DMS79 (cell line): ENCODE measurements at regions not wholly inside any gene's neighbourhood (a gene's known extent, or its start where the extent isn't known, plus 50 kb on each side); places are given as distances from the start of the nearest gene placed in this dataset.

Experiments used
- DNase-seq: peaks from one replicate; lab custom pipeline; 2025; lab: John Stamatoyannopoulos, UW

GRCh38 chr16:64892835-64893785, 228.8 kb downstream of the CDH11 start:
- no peak for DNase-seq

GRCh38 chr16:64889446-64889845, 232.4 kb downstream of the CDH11 start:
- DNase-seq = no peak

- no peak for DNase-seq
Measured at GRCh38 chr16:64887651-64888050, 234.2 kb downstream of the CDH11 start.

GRCh38 chr16:64882078-64882784, 239.6 kb downstream of the CDH11 start:
- DNase-seq = no peak

DNA sequence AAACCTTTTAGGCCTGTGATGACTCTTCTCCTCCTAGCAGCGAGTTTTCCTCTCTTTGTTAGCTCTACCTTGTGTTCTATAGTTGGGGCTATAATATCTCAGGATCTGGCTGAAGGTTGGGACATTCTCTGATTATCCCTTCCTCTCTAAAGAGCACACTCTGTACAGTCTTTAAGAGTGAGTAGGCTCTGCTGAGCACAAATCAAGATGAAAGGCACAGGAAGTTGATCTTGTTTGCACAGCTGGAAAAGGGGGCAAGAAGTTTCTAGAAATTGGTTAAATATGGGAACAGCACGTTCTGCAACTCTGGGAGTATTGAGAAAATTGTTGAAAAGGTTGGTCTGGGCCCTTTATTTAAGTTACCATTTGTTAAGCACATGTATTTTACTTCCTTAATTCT, 240.9 kb downstream of the CDH11 start:
- no peak for DNase-seq

- DNase-seq = no peak
Measured at GRCh38 chr16:64880006-64880405, 241.9 kb downstream of the CDH11 start.

DNA sequence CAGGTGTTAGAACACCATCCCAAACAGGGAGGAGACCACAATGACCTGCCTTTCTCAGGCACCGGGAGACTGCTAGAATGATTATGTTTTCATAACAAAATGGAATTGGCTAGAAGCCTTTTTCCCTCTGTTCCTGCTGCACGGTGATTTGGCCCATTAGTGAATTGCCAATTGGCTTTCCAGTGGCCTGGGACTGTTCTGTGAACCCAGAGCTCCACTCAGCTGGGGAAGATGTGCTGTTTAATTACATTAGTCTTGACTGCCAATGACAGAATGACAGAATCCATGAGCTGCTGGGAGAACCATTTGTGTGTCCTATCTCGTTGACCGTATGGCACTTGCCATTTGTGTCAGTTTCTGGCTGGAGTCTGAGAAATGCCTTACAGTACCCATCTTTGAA, 242.9 kb downstream of the CDH11 start:
- no peak for DNase-seq

DNA sequence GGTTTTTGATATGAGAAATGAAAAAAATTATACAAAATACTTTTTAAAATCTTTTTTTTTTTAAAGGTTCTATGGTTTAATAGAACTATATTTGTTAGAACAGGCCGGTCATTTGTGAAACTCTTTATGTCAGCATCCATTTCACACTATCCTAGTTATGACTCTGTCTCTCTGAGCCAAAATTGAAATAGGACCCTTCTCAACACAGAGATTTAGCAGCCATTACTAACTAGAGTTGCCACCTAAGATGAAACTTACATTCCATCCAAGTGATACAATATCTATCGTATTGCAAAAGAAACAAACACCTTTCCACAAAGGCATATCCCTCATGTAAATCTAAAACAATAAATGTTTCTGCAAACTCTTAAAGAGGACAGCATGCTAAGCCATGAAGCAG, 249.8 kb downstream of the CDH11 start:
- DNase-seq = no peak

GRCh38 chr16:64870859-64871258, 251.0 kb downstream of the CDH11 start:
- no peak for DNase-seq

DNA sequence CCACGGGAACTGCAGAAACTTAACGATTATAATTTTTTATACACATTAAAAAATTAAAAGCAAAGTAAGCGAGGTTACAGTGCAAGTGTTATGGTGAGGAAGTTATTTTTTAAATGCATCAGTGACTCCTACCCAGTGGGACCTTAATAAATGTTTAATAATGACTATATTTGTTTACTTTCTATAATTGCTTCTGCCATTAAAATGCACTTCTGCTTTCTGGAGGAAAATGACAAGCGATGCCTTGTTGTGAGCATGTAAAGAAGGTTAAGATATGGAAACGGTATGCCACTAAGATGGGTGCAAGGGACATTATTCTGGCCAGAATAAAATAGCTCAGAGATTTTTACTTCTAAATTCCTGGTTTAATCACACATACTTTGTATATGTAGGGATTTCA, 252.1 kb downstream of the CDH11 start:
- no peak for DNase-seq

- no peak for DNase-seq
Measured at GRCh38 chr16:64866021-64866420, 255.8 kb downstream of the CDH11 start.

DNA sequence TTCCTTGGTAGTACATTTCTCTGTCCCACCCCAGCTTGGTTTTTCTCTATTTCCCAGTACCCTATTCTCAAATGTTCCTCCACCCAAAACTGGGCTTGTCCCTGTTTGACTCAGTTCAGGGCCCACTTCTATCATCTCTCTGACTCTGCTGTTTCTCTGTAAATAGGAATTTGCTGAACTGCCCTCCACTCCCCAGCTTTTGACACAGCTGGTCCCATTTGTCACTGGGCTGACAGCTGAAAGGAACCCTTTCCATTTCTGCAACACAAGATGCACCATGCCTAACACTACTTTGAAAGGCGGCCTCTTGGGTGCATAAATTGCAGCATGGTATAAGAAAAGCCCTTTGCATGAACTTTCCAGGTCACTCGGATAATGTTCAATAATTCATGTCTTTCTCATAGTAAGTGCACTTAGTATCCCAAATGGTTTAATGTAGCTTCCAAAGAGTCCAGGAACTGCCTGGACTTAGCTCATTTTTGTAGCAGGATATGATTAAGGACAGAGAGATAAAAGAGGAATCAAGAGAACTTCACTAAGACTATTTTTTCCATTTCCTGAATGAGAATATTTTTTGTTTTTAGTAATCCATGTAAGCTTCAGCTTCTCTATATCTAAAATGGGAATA, 256.7 kb downstream of the CDH11 start:
- DNase-seq = no peak

- DNase-seq = no peak
Measured at GRCh38 chr16:64864232-64864809, 257.5 kb downstream of the CDH11 start.

DNA sequence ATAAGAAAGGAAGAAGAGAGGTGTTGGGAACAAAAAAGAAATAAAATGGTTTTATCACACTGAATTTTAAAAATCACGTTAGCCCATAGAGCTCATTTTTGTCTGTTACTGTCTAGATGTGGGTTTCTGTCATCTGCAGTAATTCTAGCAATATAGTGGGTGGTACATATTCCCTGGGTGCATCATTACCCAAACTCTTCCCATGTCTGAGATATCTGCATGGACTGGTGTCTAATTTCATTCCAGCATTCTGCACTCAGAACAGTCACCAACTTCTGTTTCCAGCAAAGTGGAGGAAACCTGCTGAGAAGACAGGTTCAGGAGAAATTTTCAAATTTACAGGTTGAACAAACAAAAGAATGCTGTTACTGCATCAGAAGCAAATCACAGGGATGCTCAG, 263.8 kb downstream of the CDH11 start:
- DNase-seq = no peak

DNA sequence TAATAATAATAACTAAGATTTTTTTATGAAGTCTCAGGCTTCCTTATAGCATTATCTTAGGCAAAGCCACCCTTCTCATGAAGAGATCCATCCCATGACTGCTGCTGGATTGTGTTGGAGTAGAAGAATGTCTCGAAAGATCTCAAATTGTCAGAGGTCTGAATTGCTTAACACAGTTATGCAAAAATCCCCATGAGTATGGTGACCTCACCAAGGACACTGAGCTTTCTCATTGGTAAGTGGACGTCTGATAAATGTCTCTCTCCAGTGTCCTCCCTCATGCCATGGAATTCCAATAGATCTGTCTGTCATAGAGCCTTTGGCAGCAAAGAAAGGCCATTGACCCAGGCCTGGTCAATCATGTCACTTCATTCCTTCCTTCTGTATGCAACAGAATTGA, 264.5 kb downstream of the CDH11 start:
- no peak for DNase-seq

DNA sequence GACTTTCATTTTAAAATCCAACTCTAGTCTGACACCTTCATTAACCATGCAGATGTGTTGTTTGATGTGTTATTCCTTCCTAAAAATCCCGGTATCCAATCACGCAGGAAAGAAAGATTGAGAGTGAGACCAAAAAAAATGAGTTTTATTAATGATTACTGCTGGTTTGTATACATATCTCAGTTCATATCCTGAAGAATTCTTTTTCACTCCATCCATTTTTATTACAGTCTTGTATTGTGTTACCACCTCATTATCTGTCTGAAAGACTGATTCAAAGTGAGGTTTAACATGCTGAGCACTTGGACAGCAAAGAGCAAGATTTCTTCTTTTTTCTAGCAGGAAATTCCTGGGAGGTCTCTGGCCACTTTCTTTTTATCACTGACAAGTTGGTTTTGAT, 268.3 kb downstream of the CDH11 start:
- no peak for DNase-seq

DNA sequence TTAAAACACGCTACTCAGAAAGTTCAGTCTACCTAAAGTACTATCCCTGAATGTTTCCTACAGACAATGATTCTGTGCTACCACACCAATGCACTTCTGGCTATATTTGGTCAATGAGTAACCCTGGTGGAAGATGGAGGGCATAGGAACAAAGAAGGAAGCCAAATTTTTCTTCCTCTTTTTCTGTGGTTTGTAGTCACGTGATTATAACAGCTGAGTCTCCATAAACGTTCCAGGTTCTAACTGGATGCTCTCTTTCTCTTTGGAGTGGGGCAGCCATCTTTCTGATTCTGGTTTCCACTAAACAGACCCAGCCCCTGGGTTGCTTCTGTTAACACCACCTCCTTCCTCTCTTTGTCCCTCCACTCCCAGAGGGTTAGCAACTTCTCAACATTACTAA, 274.9 kb downstream of the CDH11 start:
- DNase-seq = no peak

GRCh38 chr16:64845071-64845470, 276.8 kb downstream of the CDH11 start:
- no peak for DNase-seq

- DNase-seq = no peak
Measured at GRCh38 chr16:64841482-64841881, 280.4 kb downstream of the CDH11 start.

DNA sequence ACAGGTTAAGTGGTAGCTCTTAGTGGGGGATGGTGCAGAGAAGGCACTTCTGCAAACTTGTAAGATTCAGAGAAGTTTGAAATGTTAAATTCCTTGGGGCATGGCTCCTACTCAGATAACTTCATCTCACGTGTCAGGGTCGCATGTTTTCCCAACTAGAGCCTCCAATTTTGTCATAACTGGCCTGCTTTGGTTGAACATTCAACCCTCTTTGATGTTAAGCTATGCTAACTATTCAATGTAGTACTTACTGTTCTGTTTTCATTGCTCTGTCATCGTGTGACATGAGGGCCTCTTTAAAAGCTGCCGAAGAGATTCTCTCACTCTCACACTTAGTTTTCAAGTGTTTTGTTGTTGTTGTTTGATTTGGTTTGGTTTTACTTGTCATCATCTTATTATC, 280.8 kb downstream of the CDH11 start:
- no peak for DNase-seq

GRCh38 chr16:64830653-64831052, 291.2 kb downstream of the CDH11 start:
- no peak for DNase-seq

GRCh38 chr16:64829678-64830077, 292.2 kb downstream of the CDH11 start:
- no peak for DNase-seq

DNA sequence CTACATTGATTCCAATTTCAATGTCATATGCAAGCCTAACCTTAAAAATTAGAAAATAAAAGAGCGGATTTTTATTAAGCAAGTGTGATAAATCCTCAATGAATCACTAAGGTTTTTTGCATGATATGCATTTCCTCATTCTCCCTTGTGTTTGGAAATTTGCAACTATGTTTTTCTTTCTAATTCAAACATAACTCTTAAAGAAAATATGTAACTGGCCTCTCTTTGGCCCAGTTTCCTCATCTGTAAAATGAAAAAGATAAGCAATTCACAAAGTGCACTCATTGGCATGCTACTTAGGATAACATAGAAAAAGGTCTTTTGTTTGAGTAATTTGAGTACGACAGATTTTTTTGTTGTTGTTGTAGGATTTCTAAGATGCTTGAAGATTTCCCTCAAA, 295.5 kb downstream of the CDH11 start:
- DNase-seq = no peak
